Activated naive CD4-positive, alpha-beta T cell treated with anti-CD3 and anti-CD28 coated beads, Interleukin-2, amount 10 ng/mL, durations not matched to agents 7 days and 5 days (primary cell): ENCODE measurements at regions not wholly inside any gene's neighbourhood (a gene's known extent, or its start where the extent isn't known, plus 50 kb on each side); places are given as distances from the start of the nearest gene placed in this dataset.

Experiments used
- CTCF ChIA-PET: fragments of 350-600 bp; sonication (Branson Sonifier 250); formaldehyde crosslinking; loops from one replicate; lab custom pipeline; 2021; ENCODE audit warnings: antibody characterized with exemption; lab: Charles Lee
- DNase-seq: peaks from one replicate; pipeline ENCODE4 v3.0.0-alpha.2; 2020
- H3K27ac Mint-ChIP-seq: one replicate; pipeline ENCODE4 v1.8.0; 2021; ENCODE audit warnings: mild to moderate bottlenecking, moderate library complexity, mixed read lengths
- H3K27me3 Mint-ChIP-seq: one replicate; pipeline ENCODE4 v1.8.0; 2021; ENCODE audit warnings: mild to moderate bottlenecking, mixed read lengths
- H3K36me3 Mint-ChIP-seq: one replicate; pipeline ENCODE4 v1.8.0; 2021; ENCODE audit warnings: mixed read lengths
- H3K4me1 Mint-ChIP-seq: one replicate; pipeline ENCODE4 v1.8.0; 2021; ENCODE audit warnings: mixed read lengths
- H3K4me3 Mint-ChIP-seq: one replicate; pipeline ENCODE4 v1.8.0; 2021; ENCODE audit warnings: mild to moderate bottlenecking, moderate library complexity, mixed read lengths
- H3K9me3 Mint-ChIP-seq: one replicate; pipeline ENCODE4 v1.8.0; 2021; ENCODE audit warnings: mixed read lengths

DNA sequence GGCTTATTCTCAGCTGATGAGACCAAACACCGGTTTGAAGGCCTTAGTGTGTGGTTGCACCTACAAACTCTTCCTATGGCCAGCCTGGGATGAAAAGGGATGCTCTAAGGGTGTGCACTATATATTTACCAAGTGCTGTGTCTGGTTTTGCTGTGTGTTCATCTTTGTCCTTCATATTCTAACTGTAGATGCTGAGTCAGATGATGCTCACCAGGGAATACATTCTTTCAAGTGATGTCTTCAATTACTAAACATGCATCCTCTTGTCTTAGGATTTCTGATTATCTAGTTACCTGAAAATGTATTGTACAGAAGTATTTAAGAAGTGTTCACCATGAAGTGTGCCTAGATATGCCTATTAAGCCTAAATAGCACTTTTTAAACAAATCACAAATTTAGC lies 1111.6 kb upstream of the ZEB2 start:
- Mint-ChIP-seq H3K27ac (no peak overlapping the region), H3K4me3 (no peak overlapping the region), H3K27me3 (no peaks in the 10 kb centered on the region), H3K4me1 (no peaks in the 10 kb centered on the region), H3K9me3 (no peaks in the 10 kb centered on the region), H3K36me3 (no peaks in the 10 kb centered on the region)
- CTCF ChIA-PET: no interaction called here
- DNase-seq: no peak

DNA sequence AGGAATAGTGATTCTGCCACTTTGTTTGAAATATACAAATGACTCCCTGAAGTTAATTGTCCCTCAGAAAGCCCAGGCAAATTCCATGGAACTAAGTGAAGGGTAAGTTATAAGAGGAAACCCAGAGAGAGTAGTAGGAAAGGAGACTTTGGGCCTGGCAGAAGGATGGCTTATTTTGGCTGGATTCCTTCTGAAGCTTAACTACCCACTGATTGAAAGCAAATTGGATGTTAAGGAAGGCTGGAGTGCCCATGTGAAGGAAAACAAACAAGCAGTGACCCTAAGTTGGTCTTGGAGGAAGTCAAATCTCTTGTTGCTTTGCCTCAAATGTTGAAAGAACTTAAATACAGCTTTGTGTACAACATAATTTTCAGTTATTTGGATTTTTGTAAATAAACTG lies 1106.4 kb upstream of the ZEB2 start:
- CTCF ChIA-PET: no interaction called here

DNA sequence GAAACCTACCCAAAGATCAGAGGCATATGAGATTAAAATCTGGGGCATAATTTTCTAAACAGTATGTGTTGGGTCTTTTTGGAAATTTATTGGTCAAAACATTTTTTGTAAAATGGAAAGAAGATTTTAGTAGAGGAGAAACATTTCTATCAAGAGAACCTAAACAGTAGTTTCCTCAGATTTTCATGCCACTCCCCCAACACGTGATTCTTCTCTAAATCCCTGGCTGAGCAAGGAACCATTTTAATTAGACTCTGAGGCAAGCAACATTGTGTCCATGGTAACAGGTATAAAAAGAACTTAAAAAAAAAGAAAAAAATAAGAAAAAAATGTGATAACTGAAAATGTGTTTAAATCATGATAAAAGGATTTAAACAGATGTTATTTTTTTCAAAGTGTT lies 1105.2 kb upstream of the ZEB2 start:
- CTCF ChIA-PET: no interaction called here

More for the DNA sequence above, 1106.4 kb upstream of the ZEB2 start:
- H3K9me3 Mint-ChIP-seq: no peaks in the 10 kb centered on the region
- no peak for DNase-seq
- no peaks in the 10 kb centered on the region for H3K4me1 Mint-ChIP-seq
- no peak overlapping the region for H3K27ac Mint-ChIP-seq
- H3K36me3 Mint-ChIP-seq: no peaks in the 10 kb centered on the region
- no peak overlapping the region for H3K4me3 Mint-ChIP-seq
- H3K27me3 Mint-ChIP-seq: no peaks in the 10 kb centered on the region

DNA sequence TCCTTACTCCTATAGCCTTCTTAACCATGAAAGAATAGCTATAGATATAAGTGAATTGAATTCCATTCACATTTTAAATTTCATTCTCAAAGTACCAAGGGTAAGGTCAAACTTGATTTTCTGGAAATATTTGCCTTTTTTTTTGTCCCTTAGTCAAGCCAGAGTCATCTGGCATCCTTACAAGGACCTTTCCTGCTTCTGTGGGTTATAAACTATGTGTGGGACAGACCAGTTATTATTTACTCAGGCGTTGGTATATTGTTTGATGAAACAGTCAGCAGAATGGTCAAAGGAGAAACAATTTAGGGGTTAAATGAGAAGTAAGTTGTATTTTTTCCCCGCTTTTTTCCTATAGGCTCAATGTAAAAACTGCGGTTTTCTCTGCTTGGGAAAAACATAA lies 1103.2 kb upstream of the ZEB2 start:
- no peaks in the 10 kb centered on the region for H3K4me1 Mint-ChIP-seq
- H3K4me3 Mint-ChIP-seq: no peak overlapping the region
- H3K27me3 Mint-ChIP-seq: no peaks in the 10 kb centered on the region
- no peak overlapping the region for H3K27ac Mint-ChIP-seq
- no peaks in the 10 kb centered on the region for H3K9me3 Mint-ChIP-seq
- DNase-seq: no peak
- CTCF ChIA-PET: no interaction called here
- H3K36me3 Mint-ChIP-seq: no peaks in the 10 kb centered on the region

More for the DNA sequence above, 1105.2 kb upstream of the ZEB2 start:
- DNase-seq: no peak
- Mint-ChIP-seq H3K4me3 (no peak overlapping the region), H3K27me3 (no peaks in the 10 kb centered on the region), H3K9me3 (no peaks in the 10 kb centered on the region), H3K36me3 (no peaks in the 10 kb centered on the region), H3K4me1 (no peaks in the 10 kb centered on the region), H3K27ac (no peak overlapping the region)

DNA sequence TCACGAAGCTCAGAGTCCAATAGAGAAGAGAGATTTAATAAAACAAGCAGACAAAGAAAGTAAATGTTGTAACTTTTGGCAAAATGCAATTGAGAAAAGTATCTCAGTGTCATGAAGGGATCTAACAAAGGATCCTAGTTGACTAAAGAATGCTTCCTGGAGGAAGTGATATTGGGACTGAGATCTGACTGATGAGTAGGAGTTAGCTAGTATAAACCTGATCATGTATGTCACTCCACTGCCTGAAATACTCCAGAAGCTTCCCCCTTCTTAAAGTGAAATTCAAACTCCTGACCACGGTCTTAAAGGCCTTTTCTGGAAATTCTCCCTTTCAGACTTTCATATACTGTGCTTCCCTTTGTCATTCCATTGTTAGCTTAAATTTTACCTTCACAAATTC lies 1102.4 kb upstream of the ZEB2 start:
- Mint-ChIP-seq H3K27me3 (no peaks in the 10 kb centered on the region), H3K36me3 (no peaks in the 10 kb centered on the region), H3K4me1 (no peaks in the 10 kb centered on the region), H3K9me3 (no peaks in the 10 kb centered on the region), H3K4me3 (no peak overlapping the region), H3K27ac (no peak overlapping the region)
- no peak for DNase-seq
- CTCF ChIA-PET: no interaction called here

DNA sequence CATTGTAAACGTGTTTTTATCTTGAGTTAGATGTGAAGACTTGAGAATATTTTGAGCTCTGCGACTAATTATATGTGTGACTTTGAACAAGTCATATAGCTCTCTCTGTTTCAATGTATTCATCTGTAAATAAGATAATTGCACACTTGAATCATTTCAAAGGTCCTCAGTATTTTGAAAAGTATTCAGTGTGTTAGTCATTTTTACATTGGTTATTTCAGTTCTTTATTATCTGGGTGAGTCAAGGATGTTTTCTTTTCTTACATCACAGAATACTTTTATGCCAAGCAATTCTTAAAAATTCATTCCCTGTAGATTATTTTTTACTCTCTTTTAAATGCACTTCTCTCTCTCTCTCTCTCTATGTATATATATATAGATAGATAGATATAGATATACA lies 1098.0 kb upstream of the ZEB2 start:
- Mint-ChIP-seq H3K4me3 (no peak overlapping the region), H3K9me3 (no peaks in the 10 kb centered on the region), H3K27ac (no peak overlapping the region), H3K4me1 (no peaks in the 10 kb centered on the region), H3K36me3 (no peaks in the 10 kb centered on the region), H3K27me3 (no peaks in the 10 kb centered on the region)
- CTCF ChIA-PET: no interaction called here
- DNase-seq: no peak

DNA sequence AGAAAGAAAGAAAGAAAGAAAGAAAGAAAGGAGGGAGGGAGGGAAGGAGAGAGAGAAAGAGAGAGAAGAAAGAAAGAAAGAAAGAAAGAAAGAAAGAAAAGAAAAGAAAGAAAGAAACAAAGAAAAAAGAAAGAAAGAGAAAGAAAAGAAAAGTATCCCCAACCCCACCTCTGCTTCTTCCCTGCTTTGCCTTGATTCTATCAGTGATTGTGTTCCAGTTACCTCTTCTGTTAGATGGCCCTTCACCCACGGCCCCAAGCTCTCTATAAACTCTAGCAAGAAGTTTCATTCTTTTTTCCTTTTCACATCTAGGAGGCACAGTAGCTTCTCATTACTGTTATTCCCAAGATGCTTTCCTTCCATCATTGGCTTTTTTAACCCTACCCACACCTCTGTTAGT lies 1097.5 kb upstream of the ZEB2 start:
- no peak for DNase-seq
- no peaks in the 10 kb centered on the region for H3K27me3 Mint-ChIP-seq

DNA sequence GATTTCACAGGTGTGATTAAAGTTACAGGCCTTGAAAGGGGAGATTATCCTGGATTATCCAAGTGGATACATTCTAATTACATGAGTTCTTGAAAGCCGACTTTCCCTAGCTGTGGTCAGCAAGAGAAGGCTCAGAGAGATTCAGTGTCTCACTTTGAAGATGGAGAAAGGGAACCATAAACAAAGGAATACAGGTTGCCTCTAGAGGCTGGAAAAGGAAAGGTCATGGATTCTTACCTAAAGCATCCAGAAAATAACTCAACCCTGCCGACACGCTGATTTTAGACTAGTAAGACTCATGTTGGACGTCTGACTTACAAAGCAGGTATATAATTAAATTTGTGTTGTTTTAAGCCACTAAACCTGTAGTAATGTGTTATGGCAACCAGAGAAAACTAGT lies 1095.7 kb upstream of the ZEB2 start:
- no peak overlapping the region for H3K4me3 Mint-ChIP-seq
- DNase-seq: no peak
- no peak overlapping the region for H3K27ac Mint-ChIP-seq
- H3K36me3 Mint-ChIP-seq: no peaks in the 10 kb centered on the region
- CTCF ChIA-PET: no interaction called here
- H3K9me3 Mint-ChIP-seq: no peaks in the 10 kb centered on the region
- H3K4me1 Mint-ChIP-seq: no peaks in the 10 kb centered on the region
- no peaks in the 10 kb centered on the region for H3K27me3 Mint-ChIP-seq

More for the DNA sequence above, 1097.5 kb upstream of the ZEB2 start:
- Mint-ChIP-seq H3K36me3 (no peaks in the 10 kb centered on the region), H3K4me1 (no peaks in the 10 kb centered on the region), H3K27ac (no peak overlapping the region), H3K9me3 (no peaks in the 10 kb centered on the region), H3K4me3 (no peak overlapping the region)
- CTCF ChIA-PET: no interaction called here

DNA sequence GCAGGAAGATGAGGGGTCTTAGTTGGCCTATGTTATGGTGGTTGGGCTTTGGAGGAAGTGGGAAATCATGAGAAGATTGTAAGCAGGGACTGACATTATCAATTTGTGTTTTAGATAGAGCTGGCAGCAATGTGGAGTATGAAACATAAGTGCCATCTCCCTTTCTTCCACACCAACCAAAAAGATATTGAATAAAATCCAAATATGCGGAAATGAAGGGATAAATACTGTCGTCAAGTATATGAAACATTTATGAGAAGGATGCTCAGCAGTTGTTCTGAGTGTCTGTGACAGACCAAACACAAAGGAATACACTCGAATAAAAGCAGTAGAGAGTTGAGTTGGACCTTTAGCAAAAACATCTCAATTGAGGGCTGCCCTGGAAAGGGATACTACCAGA lies 1090.0 kb upstream of the ZEB2 start:
- Mint-ChIP-seq H3K9me3 (no peaks in the 10 kb centered on the region), H3K36me3 (no peaks in the 10 kb centered on the region), H3K27me3 (no peaks in the 10 kb centered on the region), H3K4me3 (no peak overlapping the region), H3K4me1 (no peaks in the 10 kb centered on the region), H3K27ac (no peak overlapping the region)
- no peak for DNase-seq
- CTCF ChIA-PET: no interaction called here

DNA sequence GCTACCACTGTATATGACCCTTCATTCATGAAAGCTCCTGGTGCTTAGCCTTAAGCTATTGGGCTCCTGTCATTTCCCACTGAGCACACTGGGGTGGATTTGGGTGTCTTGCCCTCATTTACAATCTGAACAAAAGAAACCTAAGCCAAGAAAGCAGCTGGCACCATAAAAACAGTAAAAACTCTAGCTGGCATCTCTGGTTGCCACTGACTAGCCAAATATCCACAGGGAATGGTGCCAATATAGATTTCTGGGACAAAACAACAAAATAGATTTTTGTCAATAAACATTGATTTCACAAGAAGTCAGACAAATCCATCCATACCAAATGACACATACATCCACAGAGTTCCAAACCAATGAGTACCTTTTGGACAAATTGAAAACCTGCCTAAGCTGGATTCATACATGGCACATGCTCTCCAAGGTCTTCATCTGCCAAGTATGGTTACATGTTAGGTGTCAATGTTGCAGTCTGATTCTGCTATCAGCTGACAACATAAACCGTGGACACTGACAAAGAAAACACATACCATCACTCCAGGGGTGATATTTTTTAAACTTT lies 1081.5 kb upstream of the ZEB2 start:
- Mint-ChIP-seq H3K27ac (no peak overlapping the region), H3K9me3 (no peaks in the 10 kb centered on the region), H3K4me1 (no peaks in the 10 kb centered on the region), H3K4me3 (no peak overlapping the region), H3K27me3 (no peaks in the 10 kb centered on the region), H3K36me3 (no peaks in the 10 kb centered on the region)
- CTCF ChIA-PET: no interaction called here
- no peak for DNase-seq

DNA sequence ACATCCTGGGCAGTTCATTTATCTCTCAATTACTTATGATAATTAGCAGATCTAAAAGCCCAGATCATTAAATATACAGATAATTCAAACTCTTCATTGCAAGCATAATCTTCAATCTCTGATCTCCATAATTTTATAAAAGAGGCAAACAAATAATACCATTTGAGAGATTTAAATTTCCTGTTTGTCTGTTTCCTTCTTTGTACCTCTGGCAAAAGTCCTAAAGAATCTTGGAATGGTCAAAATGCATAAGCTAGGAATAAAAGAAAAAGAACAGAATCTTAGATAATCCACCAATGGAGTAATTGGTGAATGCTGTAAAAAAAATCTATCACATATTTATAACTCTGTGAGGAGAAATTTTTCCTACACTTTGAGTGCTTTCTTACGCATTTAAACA lies 1080.9 kb upstream of the ZEB2 start:
- H3K4me1 Mint-ChIP-seq: no peaks in the 10 kb centered on the region
- no peak overlapping the region for H3K27ac Mint-ChIP-seq
- H3K9me3 Mint-ChIP-seq: no peaks in the 10 kb centered on the region
- H3K36me3 Mint-ChIP-seq: no peaks in the 10 kb centered on the region
- no peak overlapping the region for H3K4me3 Mint-ChIP-seq
- no peak for DNase-seq
- CTCF ChIA-PET: no interaction called here
- no peaks in the 10 kb centered on the region for H3K27me3 Mint-ChIP-seq

DNA sequence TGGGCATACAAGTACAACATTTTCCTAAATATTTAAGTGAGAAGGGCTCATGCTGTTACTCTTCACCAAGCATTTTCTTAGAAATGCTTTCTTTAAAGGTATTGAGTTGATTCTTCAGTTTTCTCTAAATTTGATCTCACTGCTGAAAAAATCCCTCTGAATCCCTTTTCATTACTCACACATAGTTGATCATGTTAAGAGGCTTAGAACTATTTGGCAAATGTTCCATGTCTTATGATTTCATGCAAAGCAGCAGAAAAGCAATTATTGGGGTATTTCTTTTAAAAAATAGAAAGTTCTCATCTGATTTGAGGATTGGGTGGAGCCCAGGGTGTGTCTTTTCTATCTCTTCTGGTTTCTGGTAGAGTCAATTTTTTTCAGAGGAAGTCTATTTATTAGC lies 1079.8 kb upstream of the ZEB2 start:
- CTCF ChIA-PET: no interaction called here
- no peaks in the 10 kb centered on the region for H3K36me3 Mint-ChIP-seq
- no peaks in the 10 kb centered on the region for H3K9me3 Mint-ChIP-seq
- H3K27ac Mint-ChIP-seq: no peak overlapping the region
- no peak overlapping the region for H3K4me3 Mint-ChIP-seq
- no peaks in the 10 kb centered on the region for H3K4me1 Mint-ChIP-seq
- H3K27me3 Mint-ChIP-seq: no peaks in the 10 kb centered on the region
- DNase-seq: no peak

DNA sequence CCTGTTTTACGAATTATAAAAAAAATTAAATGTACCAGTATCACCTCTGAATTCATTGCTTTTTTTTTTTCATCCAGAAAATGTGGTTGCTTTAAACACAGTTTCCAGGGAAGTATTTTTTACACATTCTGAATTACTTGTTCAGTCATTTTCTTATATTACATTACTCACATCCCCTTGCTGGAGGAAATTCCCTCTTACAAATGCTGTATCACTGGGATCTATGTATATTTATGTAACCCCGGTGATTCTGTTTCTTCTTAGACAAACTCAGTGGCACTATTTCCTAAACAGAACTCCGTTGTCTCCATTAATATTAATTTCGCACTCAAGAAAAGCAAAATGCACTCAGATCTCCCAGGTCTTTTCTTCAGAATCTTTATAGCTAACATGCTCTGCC lies 1078.5 kb upstream of the ZEB2 start:
- no peak for DNase-seq
- Mint-ChIP-seq H3K27me3 (no peaks in the 10 kb centered on the region), H3K27ac (no peak overlapping the region), H3K9me3 (no peaks in the 10 kb centered on the region), H3K36me3 (no peaks in the 10 kb centered on the region), H3K4me1 (no peaks in the 10 kb centered on the region), H3K4me3 (no peak overlapping the region)
- CTCF ChIA-PET: no interaction called here

DNA sequence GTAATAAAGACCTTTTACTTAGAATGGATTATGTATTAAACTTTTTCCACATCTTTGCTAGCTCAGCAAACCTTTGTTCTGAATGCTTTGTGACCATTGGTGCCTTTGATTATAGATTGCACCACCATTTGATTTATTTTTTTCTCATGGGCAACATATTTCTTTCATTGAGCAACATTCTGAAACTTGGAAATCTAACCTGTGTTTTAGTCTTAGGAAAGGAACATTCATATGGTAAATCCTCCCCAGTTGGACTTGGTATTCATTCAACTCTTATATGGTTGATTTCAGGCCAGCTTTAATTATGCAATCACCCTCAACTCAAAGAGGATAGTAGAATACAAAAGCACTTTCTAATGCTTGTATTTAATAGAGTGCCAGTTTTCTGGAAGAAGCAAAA lies 1077.9 kb upstream of the ZEB2 start:
- Mint-ChIP-seq H3K27me3 (no peaks in the 10 kb centered on the region), H3K4me3 (no peak overlapping the region), H3K9me3 (no peaks in the 10 kb centered on the region), H3K27ac (no peak overlapping the region), H3K4me1 (no peaks in the 10 kb centered on the region), H3K36me3 (no peaks in the 10 kb centered on the region)
- CTCF ChIA-PET: no interaction called here
- DNase-seq: no peak

DNA sequence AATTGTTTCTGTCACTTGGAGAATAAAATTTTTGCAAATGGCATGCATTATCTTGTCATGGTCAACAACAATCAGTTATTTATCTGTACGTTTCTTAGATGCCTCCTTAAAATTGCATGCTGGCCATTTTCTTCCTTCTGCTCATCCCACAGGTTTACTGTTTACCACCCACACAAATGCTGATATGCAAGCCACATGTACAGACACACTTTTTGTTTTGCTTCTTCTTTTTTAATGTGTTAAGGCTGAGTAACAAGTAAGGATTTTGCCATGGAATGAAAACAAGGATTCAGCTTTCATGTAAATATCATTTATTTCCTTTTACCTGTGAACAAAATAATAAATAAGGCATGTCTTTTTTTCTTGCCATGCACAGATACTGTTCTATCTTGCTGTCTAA lies 1077.1 kb upstream of the ZEB2 start:
- Mint-ChIP-seq H3K36me3 (no peaks in the 10 kb centered on the region), H3K4me3 (no peak overlapping the region), H3K4me1 (no peaks in the 10 kb centered on the region), H3K9me3 (no peaks in the 10 kb centered on the region), H3K27me3 (no peaks in the 10 kb centered on the region), H3K27ac (no peak overlapping the region)
- CTCF ChIA-PET: no interaction called here
- DNase-seq: no peak

DNA sequence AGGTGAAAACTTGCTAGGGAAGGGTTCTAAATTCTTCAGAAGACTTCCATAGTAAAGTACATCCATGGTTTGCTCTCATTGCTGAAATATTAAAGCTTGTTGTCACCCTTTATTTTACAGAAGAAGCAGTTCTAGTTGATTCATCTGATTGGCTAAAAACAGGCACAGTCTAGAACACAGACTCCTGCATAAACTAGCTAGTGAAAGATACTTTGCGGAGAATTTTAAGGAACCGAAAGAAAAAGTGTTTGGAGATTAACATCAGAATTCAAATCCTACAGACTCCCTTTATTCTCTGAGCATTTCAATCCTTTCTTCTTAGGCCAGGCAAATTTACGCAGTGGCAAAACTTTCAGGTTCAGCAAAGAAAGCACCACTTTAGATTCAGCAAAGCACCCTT lies 1076.5 kb upstream of the ZEB2 start:
- CTCF ChIA-PET: no interaction called here
- H3K4me3 Mint-ChIP-seq: no peak overlapping the region
- no peak overlapping the region for H3K27ac Mint-ChIP-seq
- H3K36me3 Mint-ChIP-seq: no peaks in the 10 kb centered on the region
- no peaks in the 10 kb centered on the region for H3K4me1 Mint-ChIP-seq
- no peak for DNase-seq
- H3K9me3 Mint-ChIP-seq: no peaks in the 10 kb centered on the region
- H3K27me3 Mint-ChIP-seq: no peaks in the 10 kb centered on the region
